MM.1S (cell line): ENCODE measurements at regions not wholly inside any gene's neighbourhood (a gene's known extent, or its start where the extent isn't known, plus 50 kb on each side); places are given as distances from the start of the nearest gene placed in this dataset.

Experiments
- EZH2phosphoT487 ChIP-seq: fragments of 300-600 bp; sonication (generic); IDR thresholded peaks from 2 replicates; pipeline ENCODE4 v1.6.1; 2018; ENCODE audit warnings: antibody characterized with exemption, low read length
- TF ChIP-seq, protein P1 (sequence below): fragments of 300-600 bp; sonication (generic); IDR thresholded peaks from 2 replicates; pipeline ENCODE4 v1.5.1; 2016; ENCODE audit warnings: antibody characterized with exemption, low read length, mixed read lengths

DNA sequence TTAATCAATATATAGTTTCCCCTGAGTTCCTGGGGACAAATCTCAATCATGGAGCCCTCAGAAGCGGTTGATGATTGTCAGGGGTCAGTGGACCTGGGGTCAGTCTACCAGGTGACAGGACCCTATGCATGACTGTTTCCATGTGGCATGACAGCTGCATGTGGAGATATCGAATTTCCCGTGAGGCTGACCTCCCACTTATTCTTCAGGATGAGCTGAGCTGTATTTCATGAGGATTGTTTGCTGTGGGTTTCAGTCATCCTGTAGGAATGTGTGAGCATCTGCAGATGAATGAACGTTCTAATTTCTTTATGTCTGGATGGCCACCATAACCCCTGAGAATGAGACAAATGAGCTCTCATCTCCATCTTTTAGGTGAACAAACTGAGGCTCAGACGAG lies 93.0 kb upstream of the HES1 start:
- TF ChIP-seq, protein P1, sequence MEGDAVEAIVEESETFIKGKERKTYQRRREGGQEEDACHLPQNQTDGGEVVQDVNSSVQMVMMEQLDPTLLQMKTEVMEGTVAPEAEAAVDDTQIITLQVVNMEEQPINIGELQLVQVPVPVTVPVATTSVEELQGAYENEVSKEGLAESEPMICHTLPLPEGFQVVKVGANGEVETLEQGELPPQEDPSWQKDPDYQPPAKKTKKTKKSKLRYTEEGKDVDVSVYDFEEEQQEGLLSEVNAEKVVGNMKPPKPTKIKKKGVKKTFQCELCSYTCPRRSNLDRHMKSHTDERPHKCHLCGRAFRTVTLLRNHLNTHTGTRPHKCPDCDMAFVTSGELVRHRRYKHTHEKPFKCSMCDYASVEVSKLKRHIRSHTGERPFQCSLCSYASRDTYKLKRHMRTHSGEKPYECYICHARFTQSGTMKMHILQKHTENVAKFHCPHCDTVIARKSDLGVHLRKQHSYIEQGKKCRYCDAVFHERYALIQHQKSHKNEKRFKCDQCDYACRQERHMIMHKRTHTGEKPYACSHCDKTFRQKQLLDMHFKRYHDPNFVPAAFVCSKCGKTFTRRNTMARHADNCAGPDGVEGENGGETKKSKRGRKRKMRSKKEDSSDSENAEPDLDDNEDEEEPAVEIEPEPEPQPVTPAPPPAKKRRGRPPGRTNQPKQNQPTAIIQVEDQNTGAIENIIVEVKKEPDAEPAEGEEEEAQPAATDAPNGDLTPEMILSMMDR: no peak
- no peak for TF ChIP-seq EZH2phosphoT487
